Sigmoid colon (tissue), 6 donors: ENCODE measurements at regions not wholly inside any gene's neighbourhood (a gene's known extent, or its start where the extent isn't known, plus 50 kb on each side); places are given as distances from the start of the nearest gene placed in this dataset.
"Not testable (repeated sequence)": the region's sequence is repeated elsewhere in the genome, so short reads cannot be mapped to it uniquely, and the experiment has no call there.

Source experiments
- DNase-seq: peaks from one replicate; pipeline ENCODE4 v3.0.0-alpha.2; 2019
- H3K27ac ChIP-seq, 4 donors: fragments of 200-600 bp; sonication (generic); one replicate each; pipeline ENCODE4 v1.5.1; 2016 to 2019; ENCODE audit warnings: mild to moderate bottlenecking in 1 of 4
- H3K27me3 ChIP-seq, 3 donors: fragments of 200-600 bp; sonication (generic); one replicate each; pipeline ENCODE4 v1.5.1; 2019; ENCODE audit warnings: mild to moderate bottlenecking in 1 of 3
- H3K36me3 ChIP-seq, 4 donors: fragments of 200-600 bp; sonication (generic); one replicate each; pipeline ENCODE4 v1.5.1; 2016 to 2019
- H3K4me1 ChIP-seq, 4 donors: fragments of 200-600 bp; sonication (generic); one replicate each; pipeline ENCODE4 v1.5.1; 2017 to 2019
- H3K4me3 ChIP-seq, 4 donors: fragments of 200-600 bp; sonication (generic); one replicate each; pipeline ENCODE4 v1.5.1; 2017 to 2019; ENCODE audit warnings: mild to moderate bottlenecking in 2 of 4, moderate library complexity in 1 of 4
- H3K9me3 ChIP-seq, 4 donors: fragments of 200-600 bp in 3 of 4; sonication (generic) in 3 of 4; one replicate each; pipeline versions ENCODE4 v1.5.1 to v1.6.1; 2013 to 2019
- CTCF ChIP-seq, 4 experiments: fragments of 450-650 bp in 3 of 4; fragments of 200-600 bp in 1 of 4; IDR thresholded peaks; one replicate each; pipeline ENCODE4 v1.5.1; 2016 to 2019; ENCODE audit warnings: antibody characterized with exemption in 4 of 4, mild to moderate bottlenecking in 3 of 4, moderate library complexity in 2 of 4
- EP300 ChIP-seq, 4 donors: sonication (generic); formaldehyde crosslinking; IDR thresholded peaks; one replicate each; pipeline ENCODE4 v1.6.1; 2017; ENCODE audit warnings: antibody characterized with exemption in 4 of 4
- POLR2A ChIP-seq, 2 donors: fragments of 450-650 bp; IDR thresholded peaks; one replicate each; pipeline ENCODE4 v1.6.1; 2016; ENCODE audit warnings: antibody characterized with exemption in 2 of 2, mild to moderate bottlenecking in 2 of 2, moderate library complexity in 2 of 2
- POLR2AphosphoS5 ChIP-seq, 4 donors: sonication (generic); formaldehyde crosslinking; IDR thresholded peaks; one replicate each; pipeline ENCODE4 v1.6.1; 2017; ENCODE audit warnings: antibody characterized with exemption in 4 of 4
- WGBS, 2 donors: extraction: QIAGEN DNeasy Blood & Tissue Kit; methylation state at CpG; one replicate each; pipeline ENCODE4 v1.1.7; 2013; 5-methylcytosine and 5-hydroxymethylcytosine counted together
- intact Hi-C: fragments of 100-400 bp; cut with DNase I; formaldehyde crosslinking; loops from one replicate; pipeline ENCODE4 v1.15.1; 2023
- donor health status: healthy with polysubstance abuse.
- donor health status: healthy.

GRCh38 chr15:79496838-79497237, 64.7 kb downstream of the MINAR1 start:
- no peak for DNase-seq
- Histone ChIP-seq H3K4me1 (no peaks in the 10 kb centered on the region), H3K27ac (no peak overlapping the region), H3K27me3 (peaks cover 0 to 4% (median 0%) of the 10 kb centered on the region in 3 donors), H3K4me3 (no peak overlapping the region), H3K9me3 (no peaks in the 10 kb centered on the region), H3K36me3 (no peaks in the 10 kb centered on the region)
- intact Hi-C loops, result no loop called here
- WGBS, 2 donors, result 85 to 89% methylated on average over 4 of the region's 4 CpGs
- TF ChIP-seq POLR2AphosphoS5 (IDR thresholded peaks at IDR 0.05), result no peak
- TF ChIP-seq POLR2A (IDR thresholded peaks at IDR 0.05), result no peak
- TF ChIP-seq EP300 (IDR thresholded peaks at IDR 0.05), result no peak
- TF ChIP-seq CTCF (IDR thresholded peaks at IDR 0.05), result no peak

- Histone ChIP-seq H3K4me3 (no peak overlapping the region), H3K4me1 (no peaks in the 10 kb centered on the region), H3K27me3 (no peaks in the 10 kb centered on the region), H3K9me3 (no peaks in the 10 kb centered on the region), H3K36me3 (no peaks in the 10 kb centered on the region), H3K27ac (no peak overlapping the region)
- TF ChIP-seq CTCF (IDR thresholded peaks at IDR 0.05), result no peak
- no peak for TF ChIP-seq POLR2AphosphoS5 (IDR thresholded peaks at IDR 0.05)
- TF ChIP-seq EP300 (IDR thresholded peaks at IDR 0.05), result no peak
- no peak for TF ChIP-seq POLR2A (IDR thresholded peaks at IDR 0.05)
- intact Hi-C loops, result no loop called here
- 70 to 72% methylated on average over 5 of the region's 5 CpGs for WGBS, 2 donors
- no peak for DNase-seq
Measured at GRCh38 chr15:79501086-79501485, 69.0 kb downstream of the MINAR1 start.

GRCh38 chr15:79505956-79506355, 73.8 kb downstream of the MINAR1 start:
- intact Hi-C loops, result no loop called here
- no peak overlapping the region for H3K4me3 ChIP-seq

GRCh38 chr15:79512844-79513243, 80.7 kb downstream of the MINAR1 start:
- H3K4me3 ChIP-seq, intact Hi-C loops, DNase-seq, H3K27me3 ChIP-seq, H3K27ac ChIP-seq, H3K9me3 ChIP-seq, H3K36me3 ChIP-seq, H3K4me1 ChIP-seq: not testable (repeated sequence)
- whole genome bisulfite sequencing, 2 donors, result 51 to 55% methylated on average over 2 of the region's 3 CpGs

More at GRCh38 chr15:79505956-79506355, 73.8 kb downstream of the MINAR1 start:
- Histone ChIP-seq H3K27ac (no peak overlapping the region), H3K4me1 (no peaks in the 10 kb centered on the region), H3K9me3 (no peaks in the 10 kb centered on the region), H3K27me3 (no peaks in the 10 kb centered on the region), H3K36me3 (no peaks in the 10 kb centered on the region)
- DNase-seq, result no peak
- TF ChIP-seq POLR2AphosphoS5 (IDR thresholded peaks at IDR 0.05) (no peak), CTCF (IDR thresholded peaks at IDR 0.05) (no peak), EP300 (IDR thresholded peaks at IDR 0.05) (no peak), POLR2A (IDR thresholded peaks at IDR 0.05) (no peak)
- WGBS, 2 donors, result 82 to 91% methylated on average over 4 of the region's 4 CpGs

GRCh38 chr15:79513417-79513816, 81.3 kb downstream of the MINAR1 start:
- Histone ChIP-seq H3K27ac (no peak overlapping the region), H3K4me1 (no peaks in the 10 kb centered on the region), H3K36me3 (no peaks in the 10 kb centered on the region), H3K9me3 (no peaks in the 10 kb centered on the region), H3K27me3 (no peaks in the 10 kb centered on the region), H3K4me3 (no peak overlapping the region)
- 79 to 85% methylated on average over 8 of the region's 8 CpGs for WGBS, 2 donors
- TF ChIP-seq CTCF (IDR thresholded peaks at IDR 0.05) (no peak), EP300 (IDR thresholded peaks at IDR 0.05) (no peak), POLR2A (IDR thresholded peaks at IDR 0.05) (no peak), POLR2AphosphoS5 (IDR thresholded peaks at IDR 0.05) (no peak)
- no peak for DNase-seq
- intact Hi-C loops, result no loop called here
